ENCODE measurements at regions not wholly inside any gene's neighbourhood (a gene's known extent, or its start where the extent isn't known, plus 50 kb on each side); places are given as distances from the start of the nearest gene placed in this dataset.

DNA sequence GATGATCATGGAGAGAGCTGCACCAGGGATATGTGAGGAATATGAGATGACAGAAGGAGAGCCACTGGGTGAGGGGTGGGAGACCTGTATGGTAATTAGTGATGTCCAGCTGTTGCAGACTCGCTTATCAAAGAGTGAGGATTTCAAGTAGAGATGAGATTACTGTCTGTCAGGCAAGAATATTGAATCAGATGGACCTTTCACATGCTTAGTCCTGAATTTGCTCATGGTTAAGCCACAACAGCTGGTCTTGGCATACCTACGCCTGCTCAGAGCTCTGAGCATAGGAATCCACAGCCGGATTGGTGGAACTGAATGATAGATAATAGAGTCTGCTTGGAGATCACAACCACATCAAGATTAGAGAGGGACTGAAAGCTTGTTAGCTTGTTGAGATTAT, 115.2 kb upstream of the ARHGAP5 start:
- TF ChIP-seq ZNF8 (CRISPR knock-in tag; IDR thresholded peaks at IDR 0.05) (no peak), ESRRG (CRISPR knock-in tag; IDR thresholded peaks at IDR 0.05) (no peak), PPARA (CRISPR knock-in tag; IDR thresholded peaks at IDR 0.05; ENCODE audit: borderline replicate concordance) (no peak), ZFP3 (CRISPR knock-in tag; IDR thresholded peaks at IDR 0.05) (no peak), ZC3H10 (CRISPR knock-in tag; IDR thresholded peaks at IDR 0.05) (no peak)
- TF ChIP-seq, protein P1, sequence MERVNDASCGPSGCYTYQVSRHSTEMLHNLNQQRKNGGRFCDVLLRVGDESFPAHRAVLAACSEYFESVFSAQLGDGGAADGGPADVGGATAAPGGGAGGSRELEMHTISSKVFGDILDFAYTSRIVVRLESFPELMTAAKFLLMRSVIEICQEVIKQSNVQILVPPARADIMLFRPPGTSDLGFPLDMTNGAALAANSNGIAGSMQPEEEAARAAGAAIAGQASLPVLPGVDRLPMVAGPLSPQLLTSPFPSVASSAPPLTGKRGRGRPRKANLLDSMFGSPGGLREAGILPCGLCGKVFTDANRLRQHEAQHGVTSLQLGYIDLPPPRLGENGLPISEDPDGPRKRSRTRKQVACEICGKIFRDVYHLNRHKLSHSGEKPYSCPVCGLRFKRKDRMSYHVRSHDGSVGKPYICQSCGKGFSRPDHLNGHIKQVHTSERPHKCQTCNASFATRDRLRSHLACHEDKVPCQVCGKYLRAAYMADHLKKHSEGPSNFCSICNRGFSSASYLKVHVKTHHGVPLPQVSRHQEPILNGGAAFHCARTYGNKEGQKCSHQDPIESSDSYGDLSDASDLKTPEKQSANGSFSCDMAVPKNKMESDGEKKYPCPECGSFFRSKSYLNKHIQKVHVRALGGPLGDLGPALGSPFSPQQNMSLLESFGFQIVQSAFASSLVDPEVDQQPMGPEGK (CRISPR knock-in tag; IDR thresholded peaks at IDR 0.05; ENCODE audit: borderline replicate concordance): no peak
- TF ChIP-seq, protein P2, sequence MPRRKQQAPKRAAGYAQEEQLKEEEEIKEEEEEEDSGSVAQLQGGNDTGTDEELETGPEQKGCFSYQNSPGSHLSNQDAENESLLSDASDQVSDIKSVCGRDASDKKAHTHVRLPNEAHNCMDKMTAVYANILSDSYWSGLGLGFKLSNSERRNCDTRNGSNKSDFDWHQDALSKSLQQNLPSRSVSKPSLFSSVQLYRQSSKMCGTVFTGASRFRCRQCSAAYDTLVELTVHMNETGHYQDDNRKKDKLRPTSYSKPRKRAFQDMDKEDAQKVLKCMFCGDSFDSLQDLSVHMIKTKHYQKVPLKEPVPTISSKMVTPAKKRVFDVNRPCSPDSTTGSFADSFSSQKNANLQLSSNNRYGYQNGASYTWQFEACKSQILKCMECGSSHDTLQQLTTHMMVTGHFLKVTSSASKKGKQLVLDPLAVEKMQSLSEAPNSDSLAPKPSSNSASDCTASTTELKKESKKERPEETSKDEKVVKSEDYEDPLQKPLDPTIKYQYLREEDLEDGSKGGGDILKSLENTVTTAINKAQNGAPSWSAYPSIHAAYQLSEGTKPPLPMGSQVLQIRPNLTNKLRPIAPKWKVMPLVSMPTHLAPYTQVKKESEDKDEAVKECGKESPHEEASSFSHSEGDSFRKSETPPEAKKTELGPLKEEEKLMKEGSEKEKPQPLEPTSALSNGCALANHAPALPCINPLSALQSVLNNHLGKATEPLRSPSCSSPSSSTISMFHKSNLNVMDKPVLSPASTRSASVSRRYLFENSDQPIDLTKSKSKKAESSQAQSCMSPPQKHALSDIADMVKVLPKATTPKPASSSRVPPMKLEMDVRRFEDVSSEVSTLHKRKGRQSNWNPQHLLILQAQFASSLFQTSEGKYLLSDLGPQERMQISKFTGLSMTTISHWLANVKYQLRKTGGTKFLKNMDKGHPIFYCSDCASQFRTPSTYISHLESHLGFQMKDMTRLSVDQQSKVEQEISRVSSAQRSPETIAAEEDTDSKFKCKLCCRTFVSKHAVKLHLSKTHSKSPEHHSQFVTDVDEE (CRISPR knock-in tag; IDR thresholded peaks at IDR 0.05): no peak
